Neural cell (in vitro differentiated cells): ENCODE measurements at regions not wholly inside any gene's neighbourhood (a gene's known extent, or its start where the extent isn't known, plus 50 kb on each side); places are given as distances from the start of the nearest gene placed in this dataset.

ENCODE experiments used
- H2AFZ ChIP-seq: fragments of 200-600, 300-800 bp; sonication (generic), shearing (Covaris generic); 2 replicates; pipeline ENCODE4 v1.6.0; 2014; ENCODE audit warnings: low read depth, mild to moderate bottlenecking, antibody characterized with exemption, low read length, moderate library complexity
- H3F3A ChIP-seq: fragments of 200-600 bp; shearing (Covaris generic); 2 replicates; pipeline ENCODE4 v1.6.1; 2016; ENCODE audit warnings: mild to moderate bottlenecking, moderate library complexity, mixed read lengths, antibody characterized with exemption, low read length; ENCODE audit not compliant: insufficient read depth, poor library complexity, severe bottlenecking
- H3K27ac ChIP-seq: fragments of 200-600, 300-800 bp; sonication (generic), shearing (Covaris generic); 2 replicates; pipeline ENCODE4 v1.5.1; 2014; ENCODE audit warnings: mild to moderate bottlenecking, low read length, moderate library complexity
- H3K27me3 ChIP-seq: fragments of 300-800, 200-600 bp; sonication (generic), shearing (Covaris generic); 2 replicates; pipeline ENCODE4 v1.6.0; 2014; ENCODE audit warnings: mild to moderate bottlenecking, low read depth, low read length, moderate library complexity; ENCODE audit not compliant: insufficient read depth
- H3K36me3 ChIP-seq: fragments of 300-800, 200-600 bp; sonication (generic), shearing (Covaris generic); 2 replicates; pipeline ENCODE4 v1.5.1; 2014; ENCODE audit warnings: mild to moderate bottlenecking, antibody characterized with exemption, low read length, moderate library complexity; ENCODE audit not compliant: insufficient read depth
- H3K4me2 ChIP-seq: fragments of 300-800, 200-600 bp; sonication (generic), shearing (Covaris generic); 2 replicates; pipeline ENCODE4 v1.6.0; 2014; ENCODE audit warnings: mild to moderate bottlenecking, low read length
- H3K4me3 ChIP-seq: fragments of 300-800, 200-600 bp; sonication (generic), shearing (Covaris generic); 2 replicates; pipeline ENCODE4 v1.5.1; 2014; ENCODE audit warnings: mild to moderate bottlenecking, low read length, moderate library complexity
- H3K79me2 ChIP-seq: fragments of 200-600 bp; shearing (Covaris generic); replicated peaks from 2 replicates; pipeline ENCODE4 v1.6.0; 2014; ENCODE audit warnings: mild to moderate bottlenecking, low read length, moderate library complexity; ENCODE audit not compliant: insufficient read depth
- H3K9ac ChIP-seq: fragments of 300-800, 200-600 bp; sonication (generic), shearing (Covaris generic); 2 replicates; pipeline ENCODE4 v1.6.1; 2016; ENCODE audit warnings: mild to moderate bottlenecking, low read length, mixed read lengths
- H3K9me2 ChIP-seq: fragments of 200-600 bp; shearing (Covaris generic); 2 replicates; pipeline ENCODE4 v1.6.1; 2016; ENCODE audit warnings: mild to moderate bottlenecking, low read length, mixed read lengths; ENCODE audit not compliant: insufficient read depth
- H3K9me3 ChIP-seq: fragments of 200-600, 300-800 bp; sonication (generic), shearing (Covaris generic); 2 replicates; pipeline ENCODE4 v1.6.1; 2016; ENCODE audit warnings: mild to moderate bottlenecking, mixed run types, low read length, moderate library complexity, mixed read lengths
- H4K20me1 ChIP-seq: fragments of 200-600 bp; shearing (Covaris generic); 2 replicates; pipeline ENCODE4 v1.6.1; 2016; ENCODE audit warnings: mild to moderate bottlenecking, mixed run types; ENCODE audit not compliant: insufficient read depth
- EP300 ChIP-seq: fragments of 450-650 bp; conservative IDR thresholded peaks from 2 replicates; pipeline ENCODE4 v1.6.1; 2014; ENCODE audit warnings: antibody characterized with exemption, mild to moderate bottlenecking, moderate library complexity; ENCODE audit not compliant: poor library complexity, severe bottlenecking
- EZH2 ChIP-seq: fragments of 200-600, 300-800 bp; shearing (Covaris generic), sonication (generic); IDR thresholded peaks from 2 replicates; pipeline ENCODE4 v1.6.1; 2014; ENCODE audit warnings: antibody characterized with exemption, low read length, borderline replicate concordance, mild to moderate bottlenecking; ENCODE audit not compliant: insufficient read depth, poor library complexity, severe bottlenecking
- MXI1 ChIP-seq: fragments of 450-650 bp; conservative IDR thresholded peaks from 2 replicates; pipeline ENCODE4 v1.6.1; 2014; ENCODE audit warnings: antibody characterized with exemption, mild to moderate bottlenecking; ENCODE audit not compliant: poor library complexity, severe bottlenecking
- POLR2AphosphoS5 ChIP-seq: IDR thresholded peaks from 2 replicates; pipeline ENCODE4 v1.6.1; 2012
- RAD21 ChIP-seq: fragments of 450-650 bp; conservative IDR thresholded peaks from 2 replicates; pipeline ENCODE4 v1.6.1; 2014; ENCODE audit warnings: antibody characterized with exemption, mild to moderate bottlenecking, moderate library complexity
- SMC3 ChIP-seq: fragments of 450-650 bp; conservative IDR thresholded peaks from 2 replicates; pipeline ENCODE4 v1.6.1; 2014; ENCODE audit warnings: antibody characterized with exemption, mild to moderate bottlenecking, moderate library complexity; ENCODE audit not compliant: poor library complexity
- TAF1 ChIP-seq: IDR thresholded peaks from 2 replicates; pipeline ENCODE4 v1.6.1; 2012; ENCODE audit warnings: low read depth
- TF ChIP-seq, protein P1 (sequence below): fragments of 450-650 bp; IDR thresholded peaks from 2 replicates; pipeline ENCODE4 v1.5.1; 2014; ENCODE audit warnings: antibody characterized with exemption, mild to moderate bottlenecking, moderate library complexity; ENCODE audit not compliant: poor library complexity, severe bottlenecking
- TF ChIP-seq, protein P2 (sequence below): IDR thresholded peaks from 2 replicates; pipeline ENCODE4 v1.6.1; 2012; ENCODE audit warnings: borderline replicate concordance

DNA sequence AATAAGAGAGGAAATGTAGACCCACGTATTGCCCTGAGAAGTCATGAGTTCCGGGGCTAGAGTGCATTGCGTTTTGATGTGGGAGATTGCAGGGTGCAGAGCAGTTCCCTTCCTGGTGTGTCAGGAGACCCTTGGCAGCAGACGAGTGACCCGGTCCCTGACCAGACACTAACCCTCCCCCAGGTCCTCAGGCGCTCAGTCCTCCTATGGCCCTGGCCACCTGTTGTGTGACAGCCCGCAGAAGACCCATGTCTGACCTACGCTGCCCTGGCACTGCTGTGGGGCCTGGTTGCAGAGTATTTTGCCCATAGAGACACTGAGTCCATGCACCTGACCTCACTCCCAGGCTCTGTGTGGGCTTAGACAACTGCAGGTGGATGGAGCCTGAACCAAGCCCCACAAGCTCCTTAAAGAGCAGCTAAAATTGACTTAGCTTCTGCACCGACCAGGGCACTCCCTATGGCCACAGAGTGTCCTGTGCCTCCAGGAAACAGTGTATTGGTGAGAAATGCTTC lies 833.8 kb downstream of the TBC1D22A start (continued):
- TF ChIP-seq, protein P1, sequence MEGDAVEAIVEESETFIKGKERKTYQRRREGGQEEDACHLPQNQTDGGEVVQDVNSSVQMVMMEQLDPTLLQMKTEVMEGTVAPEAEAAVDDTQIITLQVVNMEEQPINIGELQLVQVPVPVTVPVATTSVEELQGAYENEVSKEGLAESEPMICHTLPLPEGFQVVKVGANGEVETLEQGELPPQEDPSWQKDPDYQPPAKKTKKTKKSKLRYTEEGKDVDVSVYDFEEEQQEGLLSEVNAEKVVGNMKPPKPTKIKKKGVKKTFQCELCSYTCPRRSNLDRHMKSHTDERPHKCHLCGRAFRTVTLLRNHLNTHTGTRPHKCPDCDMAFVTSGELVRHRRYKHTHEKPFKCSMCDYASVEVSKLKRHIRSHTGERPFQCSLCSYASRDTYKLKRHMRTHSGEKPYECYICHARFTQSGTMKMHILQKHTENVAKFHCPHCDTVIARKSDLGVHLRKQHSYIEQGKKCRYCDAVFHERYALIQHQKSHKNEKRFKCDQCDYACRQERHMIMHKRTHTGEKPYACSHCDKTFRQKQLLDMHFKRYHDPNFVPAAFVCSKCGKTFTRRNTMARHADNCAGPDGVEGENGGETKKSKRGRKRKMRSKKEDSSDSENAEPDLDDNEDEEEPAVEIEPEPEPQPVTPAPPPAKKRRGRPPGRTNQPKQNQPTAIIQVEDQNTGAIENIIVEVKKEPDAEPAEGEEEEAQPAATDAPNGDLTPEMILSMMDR = no peak

DNA sequence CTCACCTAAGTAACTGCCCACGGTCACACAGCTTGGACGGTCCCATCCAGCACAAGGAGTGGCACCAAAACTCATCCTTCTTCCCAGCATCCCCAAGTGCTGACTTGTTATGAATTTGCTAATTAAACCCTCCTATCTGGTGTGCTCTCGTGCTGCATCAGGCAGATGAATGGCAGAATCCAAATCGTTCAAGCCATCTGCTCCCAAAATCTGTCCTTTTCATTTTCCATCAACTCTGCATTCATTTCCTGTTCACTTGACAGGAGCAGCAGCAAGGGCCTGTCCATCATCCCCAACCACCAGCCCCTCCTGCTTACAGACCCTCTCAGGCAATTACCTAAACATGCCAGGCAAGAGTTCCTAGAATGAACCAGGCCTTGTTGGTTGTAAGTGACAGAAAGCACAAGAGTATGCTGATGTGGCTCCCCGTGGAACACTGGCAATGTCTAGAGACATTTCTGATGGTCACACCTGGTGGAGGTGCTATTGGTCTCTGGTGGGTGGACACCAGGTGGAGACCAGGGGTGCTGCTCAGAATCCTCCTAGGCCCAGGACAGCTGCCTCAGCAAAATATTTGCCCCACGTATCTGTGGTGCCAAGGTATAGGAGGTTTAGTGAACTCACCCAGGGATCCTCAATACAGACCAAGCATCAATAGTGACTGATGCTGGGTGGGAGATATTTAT lies 832.5 kb downstream of the TBC1D22A start:
- Histone ChIP-seq H3F3A (no peaks in the 10 kb centered on the region), H3K79me2 (no peaks in the 10 kb centered on the region), H3K9ac (no peak overlapping the region), H3K9me2 (no peaks in the 10 kb centered on the region), H3K36me3 (no peaks in the 10 kb centered on the region), H3K27ac (no peak overlapping the region), H3K4me2 (no peak overlapping the region), H3K9me3 (no peaks in the 10 kb centered on the region), H2AFZ (no peak overlapping the region), H3K4me3 (no peak overlapping the region), H4K20me1 (no peaks in the 10 kb centered on the region), H3K27me3 (no peaks in the 10 kb centered on the region)
- no peak for TF ChIP-seq EP300

DNA sequence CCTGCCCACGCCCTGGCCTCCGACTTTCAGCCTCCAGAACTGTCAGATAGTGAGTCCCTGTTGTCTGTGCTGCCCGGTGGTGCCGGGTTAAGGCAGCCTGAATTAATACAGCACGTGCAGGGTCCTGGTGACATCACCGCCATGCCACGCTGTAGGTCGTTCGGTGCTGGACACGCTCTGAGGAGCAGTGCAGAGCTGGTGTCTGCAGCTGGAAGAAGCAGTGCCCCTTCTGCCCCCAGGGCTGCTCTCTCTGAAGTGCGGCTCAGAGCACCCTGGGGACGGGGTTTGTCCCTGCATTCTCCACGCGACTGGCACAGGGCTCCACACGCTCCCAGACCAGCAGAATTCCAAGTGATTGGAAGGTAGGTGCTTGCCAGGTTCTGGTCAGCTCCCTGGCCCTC lies 831.5 kb downstream of the TBC1D22A start:
- no peaks in the 10 kb centered on the region for H3K36me3 ChIP-seq
- no peaks in the 10 kb centered on the region for H3K9me3 ChIP-seq
- no peaks in the 10 kb centered on the region for H4K20me1 ChIP-seq
- TF ChIP-seq EP300 (no peak), SMC3 (no peak), TAF1 (no peak), EZH2 (no peak), RAD21 (no peak), MXI1 (no peak), POLR2AphosphoS5 (no peak)
- TF ChIP-seq, protein P1 = no peak
- TF ChIP-seq, protein P2, sequence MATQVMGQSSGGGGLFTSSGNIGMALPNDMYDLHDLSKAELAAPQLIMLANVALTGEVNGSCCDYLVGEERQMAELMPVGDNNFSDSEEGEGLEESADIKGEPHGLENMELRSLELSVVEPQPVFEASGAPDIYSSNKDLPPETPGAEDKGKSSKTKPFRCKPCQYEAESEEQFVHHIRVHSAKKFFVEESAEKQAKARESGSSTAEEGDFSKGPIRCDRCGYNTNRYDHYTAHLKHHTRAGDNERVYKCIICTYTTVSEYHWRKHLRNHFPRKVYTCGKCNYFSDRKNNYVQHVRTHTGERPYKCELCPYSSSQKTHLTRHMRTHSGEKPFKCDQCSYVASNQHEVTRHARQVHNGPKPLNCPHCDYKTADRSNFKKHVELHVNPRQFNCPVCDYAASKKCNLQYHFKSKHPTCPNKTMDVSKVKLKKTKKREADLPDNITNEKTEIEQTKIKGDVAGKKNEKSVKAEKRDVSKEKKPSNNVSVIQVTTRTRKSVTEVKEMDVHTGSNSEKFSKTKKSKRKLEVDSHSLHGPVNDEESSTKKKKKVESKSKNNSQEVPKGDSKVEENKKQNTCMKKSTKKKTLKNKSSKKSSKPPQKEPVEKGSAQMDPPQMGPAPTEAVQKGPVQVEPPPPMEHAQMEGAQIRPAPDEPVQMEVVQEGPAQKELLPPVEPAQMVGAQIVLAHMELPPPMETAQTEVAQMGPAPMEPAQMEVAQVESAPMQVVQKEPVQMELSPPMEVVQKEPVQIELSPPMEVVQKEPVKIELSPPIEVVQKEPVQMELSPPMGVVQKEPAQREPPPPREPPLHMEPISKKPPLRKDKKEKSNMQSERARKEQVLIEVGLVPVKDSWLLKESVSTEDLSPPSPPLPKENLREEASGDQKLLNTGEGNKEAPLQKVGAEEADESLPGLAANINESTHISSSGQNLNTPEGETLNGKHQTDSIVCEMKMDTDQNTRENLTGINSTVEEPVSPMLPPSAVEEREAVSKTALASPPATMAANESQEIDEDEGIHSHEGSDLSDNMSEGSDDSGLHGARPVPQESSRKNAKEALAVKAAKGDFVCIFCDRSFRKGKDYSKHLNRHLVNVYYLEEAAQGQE = no peak
- no peak overlapping the region for H3K4me3 ChIP-seq
- H3K9ac ChIP-seq = no peak overlapping the region
- H2AFZ ChIP-seq = no peak overlapping the region
- H3F3A ChIP-seq = no peaks in the 10 kb centered on the region
- no peaks in the 10 kb centered on the region for H3K79me2 ChIP-seq
- no peaks in the 10 kb centered on the region for H3K27me3 ChIP-seq
- no peaks in the 10 kb centered on the region for H3K9me2 ChIP-seq
- no peak overlapping the region for H3K4me2 ChIP-seq
- no peak overlapping the region for H3K27ac ChIP-seq
